IPS DF 6.9 (cell line): ENCODE measurements at regions not wholly inside any gene's neighbourhood (a gene's known extent, or its start where the extent isn't known, plus 50 kb on each side); places are given as distances from the start of the nearest gene placed in this dataset.

ENCODE experiments used
- DNase-seq: peaks from one replicate; pipeline ENCODE4 v3.0.0-alpha.2; 2013; ENCODE audit warnings: low read depth, low spot score
- H3K27ac ChIP-seq: one replicate; pipeline ENCODE4 v1.5.1; 2013; ENCODE audit warnings: low read length, control low read depth
- H3K27me3 ChIP-seq: 2 replicates; pipeline ENCODE4 v1.6.1; 2013; ENCODE audit warnings: mild to moderate bottlenecking, low read length; ENCODE audit not compliant: control insufficient read depth, insufficient read depth
- H3K36me3 ChIP-seq: 2 replicates; pipeline ENCODE4 v1.6.1; 2013; ENCODE audit warnings: low read length; ENCODE audit not compliant: control insufficient read depth, insufficient read depth
- H3K4me1 ChIP-seq: 2 replicates; pipeline ENCODE4 v1.6.1; 2013; ENCODE audit warnings: low read length; ENCODE audit not compliant: control insufficient read depth, insufficient read depth
- H3K4me3 ChIP-seq: 2 replicates; pipeline ENCODE4 v1.5.1; 2013; ENCODE audit warnings: mild to moderate bottlenecking, low read length
- H3K9me3 ChIP-seq: 2 replicates; pipeline ENCODE4 v1.6.1; 2013; ENCODE audit warnings: low read length, inconsistent platforms; ENCODE audit not compliant: control insufficient read depth, insufficient read depth
- WGBS: extraction: QIAGEN DNeasy Blood & Tissue Kit; methylation state at CpG from one replicate; pipeline ENCODE4 v1.1.7; 2013; ENCODE audit warnings: mixed read lengths, missing lambda C conversion rate; ENCODE audit not compliant: insufficient read length, insufficient coverage; 5-methylcytosine and 5-hydroxymethylcytosine counted together

DNA sequence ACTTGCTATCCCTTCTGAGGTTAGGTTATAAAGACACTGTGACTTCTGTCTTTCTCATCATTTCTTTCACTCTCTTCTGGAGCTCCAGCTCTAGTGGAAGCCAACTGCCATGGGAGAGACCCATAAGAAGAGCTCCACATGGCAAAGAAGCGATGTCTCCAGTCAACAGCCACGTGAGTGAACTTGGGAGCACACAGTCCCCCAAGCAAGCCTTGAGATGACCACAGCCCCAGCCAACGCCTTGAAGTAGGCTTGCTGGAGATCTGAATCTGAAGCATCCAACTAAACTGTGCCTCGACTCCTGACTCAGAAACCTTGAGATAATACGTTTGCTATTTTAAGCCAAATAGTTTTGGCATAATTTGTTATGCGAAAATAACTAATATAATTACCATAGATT is 181.7 kb upstream of the GDF10 start:
- no peak for DNase-seq
- Histone ChIP-seq H3K9me3 (no peaks in the 10 kb centered on the region), H3K27me3 (no peaks in the 10 kb centered on the region), H3K36me3 (no peaks in the 10 kb centered on the region), H3K4me3 (no peak overlapping the region), H3K4me1 (0 out of 2 replicates have a peak, but pooled peaks cover 2% of the 10 kb centered on the region), H3K27ac (no peak overlapping the region)
- no CpG with 5 or more reads among the region's 6 CpGs for WGBS

DNA sequence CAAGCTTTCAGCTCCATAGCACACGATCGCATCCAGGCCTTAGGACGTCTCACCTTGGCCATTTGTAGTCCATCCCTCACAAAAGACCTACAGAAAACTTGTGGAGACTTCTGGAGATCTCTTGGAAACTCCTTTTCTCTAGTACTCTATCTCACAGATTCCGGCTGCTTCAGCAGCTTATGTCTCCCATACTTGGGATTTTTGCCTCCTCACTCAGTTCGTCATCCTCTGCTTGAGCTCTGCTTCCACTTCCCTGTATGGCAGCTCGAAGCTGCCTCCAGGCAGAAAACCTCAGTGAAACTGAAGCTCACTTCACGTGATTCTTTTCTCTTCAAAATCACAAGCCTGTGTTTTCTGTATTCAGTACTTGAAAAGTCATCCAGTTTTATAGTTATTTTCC is 178.7 kb upstream of the GDF10 start:
- no peak overlapping the region for H3K4me3 ChIP-seq
- DNase-seq = no peak
- 0 out of 2 replicates have a peak, but pooled peaks cover 2% of the 10 kb centered on the region for H3K4me1 ChIP-seq
- H3K36me3 ChIP-seq = no peaks in the 10 kb centered on the region
- H3K9me3 ChIP-seq = no peaks in the 10 kb centered on the region
- no peak overlapping the region for H3K27ac ChIP-seq
- WGBS = no CpG with 5 or more reads among the region's 7 CpGs
- H3K27me3 ChIP-seq = no peaks in the 10 kb centered on the region

DNA sequence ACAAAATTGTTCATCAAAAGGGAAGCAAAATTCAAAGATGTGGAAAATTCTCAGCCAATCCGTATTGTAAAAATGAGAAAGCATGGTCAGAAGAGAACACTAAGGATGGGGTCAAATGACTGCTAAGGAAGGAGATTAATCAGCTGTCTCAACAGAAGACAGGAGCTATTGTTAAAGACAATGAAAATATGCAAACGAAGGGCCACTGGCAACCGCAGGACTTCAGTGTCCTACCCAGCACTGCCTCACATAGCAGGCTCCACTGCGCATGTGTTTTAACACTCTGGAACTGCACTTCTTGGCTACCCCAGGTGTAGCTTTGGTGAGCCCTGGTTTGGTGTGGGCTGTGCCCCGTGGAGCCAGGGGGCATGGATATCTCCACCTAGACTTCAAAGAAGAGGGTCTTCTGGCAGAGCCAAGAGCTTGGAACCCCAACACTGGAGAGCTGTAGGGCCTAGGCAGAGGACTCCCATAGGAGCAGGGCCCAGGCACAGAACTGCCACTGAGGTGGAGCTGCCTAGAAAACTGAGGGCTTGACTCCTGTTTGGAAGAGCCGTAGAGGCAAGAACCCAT is 176.2 kb upstream of the GDF10 start:
- no peak for DNase-seq
- WGBS = no CpG with 5 or more reads among the region's 6 CpGs
- Histone ChIP-seq H3K36me3 (no peaks in the 10 kb centered on the region), H3K4me1 (0 out of 2 replicates have a peak, but pooled peaks cover 2% of the 10 kb centered on the region), H3K4me3 (no peak overlapping the region), H3K9me3 (no peaks in the 10 kb centered on the region), H3K27me3 (no peaks in the 10 kb centered on the region), H3K27ac (no peak overlapping the region)

DNA sequence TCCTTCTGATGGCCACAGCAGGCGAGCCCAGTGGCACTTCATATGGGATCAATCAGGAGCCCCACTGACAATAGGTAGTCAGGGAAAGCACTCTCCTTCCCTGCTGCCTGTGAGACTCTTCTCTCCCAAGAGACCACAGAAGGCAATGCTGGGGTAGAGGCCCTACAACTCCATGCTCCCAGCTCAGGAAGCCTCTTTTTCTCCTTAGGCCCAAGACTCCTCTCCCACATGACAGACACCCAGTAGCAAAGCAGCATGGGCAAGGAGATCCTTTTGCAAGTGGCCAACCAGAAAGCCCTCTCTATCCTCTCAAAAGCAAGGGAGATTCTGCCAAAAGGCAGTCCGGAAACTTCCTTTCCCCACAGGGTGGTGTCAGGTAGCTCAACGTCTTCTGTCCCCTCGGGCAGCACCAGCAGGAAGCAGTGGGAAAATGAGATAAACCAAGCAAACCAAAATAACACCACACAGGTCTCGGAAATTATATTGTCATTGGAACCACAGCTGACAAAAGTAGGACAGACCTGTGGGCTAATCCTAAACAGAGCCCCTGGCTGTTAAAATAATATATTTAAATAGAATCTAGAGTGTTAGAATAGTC is 172.7 kb upstream of the GDF10 start:
- no peak overlapping the region for H3K27ac ChIP-seq
- H3K36me3 ChIP-seq = no peaks in the 10 kb centered on the region
- no CpG with 5 or more reads among the region's 5 CpGs for WGBS
- no peaks in the 10 kb centered on the region for H3K27me3 ChIP-seq
- H3K4me1 ChIP-seq = no peaks in the 10 kb centered on the region
- no peak overlapping the region for H3K4me3 ChIP-seq
- no peak for DNase-seq
- no peaks in the 10 kb centered on the region for H3K9me3 ChIP-seq

DNA sequence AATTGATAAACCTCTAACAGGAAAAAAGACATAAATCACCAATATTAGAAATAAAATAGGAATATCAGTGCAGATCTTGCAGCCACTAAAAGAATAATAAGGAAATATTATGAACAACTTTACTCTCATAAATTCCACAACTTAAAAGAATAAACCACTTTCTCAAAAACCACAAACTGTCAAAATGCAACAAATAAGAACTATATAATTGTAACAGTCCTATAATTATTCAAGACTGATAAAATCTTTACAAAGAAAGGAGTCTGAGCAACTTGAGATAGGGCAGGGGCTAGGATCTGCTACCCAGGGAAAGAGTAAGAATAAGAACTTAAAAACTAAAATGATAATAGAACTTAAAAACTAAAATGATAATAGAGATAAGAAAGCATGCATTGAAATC is 169.5 kb upstream of the GDF10 start:
- Histone ChIP-seq H3K4me1 (no peaks in the 10 kb centered on the region), H3K9me3 (no peaks in the 10 kb centered on the region), H3K27ac (no peak overlapping the region), H3K27me3 (no peaks in the 10 kb centered on the region), H3K4me3 (no peak overlapping the region), H3K36me3 (no peaks in the 10 kb centered on the region)
- DNase-seq = no peak

DNA sequence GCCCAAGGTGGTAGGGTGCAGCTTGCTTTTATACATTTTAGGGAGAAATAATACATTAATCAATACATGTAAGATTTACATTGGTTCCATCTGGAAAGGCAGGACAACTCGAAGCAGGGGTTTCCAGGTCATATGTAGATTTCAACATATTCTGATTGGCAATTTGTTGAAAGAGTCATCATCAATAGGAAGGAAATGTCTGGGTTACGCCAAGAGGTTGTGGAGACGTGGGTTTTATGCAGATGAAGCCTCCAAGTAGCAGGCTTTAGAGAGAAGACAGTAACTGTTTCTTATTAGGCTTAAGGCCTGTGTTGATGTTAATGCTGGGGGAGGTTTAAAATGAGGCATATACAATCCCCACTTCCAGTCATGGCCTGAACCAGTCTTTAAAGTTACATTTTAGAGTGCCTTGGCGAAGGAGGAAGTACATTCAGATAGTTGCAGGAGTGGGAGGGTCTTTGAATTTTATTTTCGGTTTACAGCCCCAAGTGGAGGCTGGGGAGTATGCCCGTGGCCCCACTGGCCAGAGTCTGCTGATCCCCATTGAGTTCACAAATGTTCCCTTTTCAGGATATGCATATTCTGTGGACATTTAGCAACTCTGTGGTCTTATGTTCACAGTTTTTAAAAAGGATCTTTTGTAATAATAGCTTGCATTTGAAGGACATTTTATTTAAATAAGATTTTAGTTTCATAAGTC is 166.0 kb upstream of the GDF10 start:
- H3K9me3 ChIP-seq = no peaks in the 10 kb centered on the region
- H3K27ac ChIP-seq = no peak overlapping the region
- no peaks in the 10 kb centered on the region for H3K4me1 ChIP-seq
- no peak overlapping the region for H3K4me3 ChIP-seq
- DNase-seq = no peak
- H3K36me3 ChIP-seq = no peaks in the 10 kb centered on the region
- H3K27me3 ChIP-seq = no peaks in the 10 kb centered on the region
- no CpG with 5 or more reads among the region's 6 CpGs for WGBS

DNA sequence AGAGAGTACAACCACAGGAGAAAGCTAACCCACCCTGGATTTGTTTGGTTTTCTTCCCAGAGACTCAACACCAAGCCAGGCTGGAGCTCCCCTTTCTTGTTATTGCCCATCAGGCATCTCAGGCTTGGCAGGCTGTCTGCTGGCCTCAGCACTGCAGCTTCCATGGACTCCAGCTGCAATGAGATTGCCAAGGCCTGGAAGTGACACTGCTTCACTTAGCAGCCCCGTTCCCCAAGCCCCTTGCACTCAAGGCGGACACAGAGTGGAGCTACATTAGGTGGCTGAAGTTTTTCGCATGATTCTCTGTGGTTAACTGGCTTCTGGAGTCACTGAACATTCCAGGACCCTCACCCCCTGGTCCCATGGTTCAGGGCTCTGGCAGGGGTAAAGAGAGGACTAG is 163.1 kb upstream of the GDF10 start:
- H3K36me3 ChIP-seq = no peaks in the 10 kb centered on the region
- H3K4me3 ChIP-seq = no peak overlapping the region
- no peak for DNase-seq
- no peaks in the 10 kb centered on the region for H3K4me1 ChIP-seq
- H3K27ac ChIP-seq = no peak overlapping the region
- H3K9me3 ChIP-seq = no peaks in the 10 kb centered on the region
- H3K27me3 ChIP-seq = no peaks in the 10 kb centered on the region
- WGBS = no CpG with 5 or more reads among the region's 3 CpGs

DNA sequence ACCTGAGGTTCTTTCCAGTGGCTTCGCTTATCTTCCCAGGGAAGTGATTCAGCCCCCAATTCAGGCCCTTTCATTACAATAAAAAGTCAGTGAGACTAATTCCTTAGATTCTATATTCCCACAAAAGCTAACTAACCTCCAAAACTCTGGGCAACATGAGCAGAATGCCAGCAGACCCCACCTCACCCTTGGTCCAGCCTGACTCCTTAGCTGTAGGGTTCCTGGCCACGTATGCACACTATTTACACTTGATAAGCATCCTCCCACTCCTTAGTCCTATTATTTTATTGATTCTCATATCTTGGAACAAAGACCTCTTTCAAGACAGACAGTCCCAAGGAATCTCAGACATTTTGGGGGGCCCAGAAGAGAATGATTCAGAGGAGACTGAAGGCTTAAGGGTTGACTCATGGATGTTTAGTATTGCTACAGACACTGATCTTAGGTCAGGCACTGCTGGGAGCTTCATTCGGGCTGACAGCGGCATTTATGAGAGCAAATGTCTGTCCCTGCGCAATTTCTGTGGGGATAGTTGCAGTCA is 162.6 kb upstream of the GDF10 start:
- H3K4me1 ChIP-seq = no peaks in the 10 kb centered on the region

DNA sequence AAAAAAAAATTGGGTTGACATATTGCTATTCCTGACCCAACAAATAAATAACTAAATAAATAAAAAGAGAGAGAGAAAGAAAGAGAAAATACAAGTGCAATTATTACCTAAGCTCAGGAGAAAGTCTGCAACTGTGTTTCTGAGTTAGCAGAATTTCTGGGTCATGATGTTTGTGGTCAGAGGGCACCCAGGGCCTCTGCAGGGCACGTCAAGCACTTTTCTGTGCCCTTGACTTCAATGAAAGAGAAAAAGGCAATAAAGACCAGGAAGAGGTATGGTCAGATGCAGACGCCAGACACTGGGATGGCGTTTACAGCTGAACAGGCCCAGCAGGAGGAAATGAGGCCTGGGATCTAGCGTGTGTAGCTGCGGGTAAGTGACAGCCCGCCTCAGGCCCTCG is 160.9 kb upstream of the GDF10 start:
- Histone ChIP-seq H3K27me3 (no peaks in the 10 kb centered on the region), H3K4me1 (no peaks in the 10 kb centered on the region), H3K4me3 (no peak overlapping the region), H3K36me3 (no peaks in the 10 kb centered on the region), H3K9me3 (no peaks in the 10 kb centered on the region), H3K27ac (no peak overlapping the region)
- no CpG with 5 or more reads among the region's 7 CpGs for WGBS
- no peak for DNase-seq

More for the DNA sequence above, 162.6 kb upstream of the GDF10 start:
- Histone ChIP-seq H3K27me3 (no peaks in the 10 kb centered on the region), H3K9me3 (no peaks in the 10 kb centered on the region), H3K4me3 (no peak overlapping the region), H3K36me3 (no peaks in the 10 kb centered on the region), H3K27ac (no peak overlapping the region)
- no peak for DNase-seq
- WGBS = no CpG with 5 or more reads among the region's 5 CpGs

DNA sequence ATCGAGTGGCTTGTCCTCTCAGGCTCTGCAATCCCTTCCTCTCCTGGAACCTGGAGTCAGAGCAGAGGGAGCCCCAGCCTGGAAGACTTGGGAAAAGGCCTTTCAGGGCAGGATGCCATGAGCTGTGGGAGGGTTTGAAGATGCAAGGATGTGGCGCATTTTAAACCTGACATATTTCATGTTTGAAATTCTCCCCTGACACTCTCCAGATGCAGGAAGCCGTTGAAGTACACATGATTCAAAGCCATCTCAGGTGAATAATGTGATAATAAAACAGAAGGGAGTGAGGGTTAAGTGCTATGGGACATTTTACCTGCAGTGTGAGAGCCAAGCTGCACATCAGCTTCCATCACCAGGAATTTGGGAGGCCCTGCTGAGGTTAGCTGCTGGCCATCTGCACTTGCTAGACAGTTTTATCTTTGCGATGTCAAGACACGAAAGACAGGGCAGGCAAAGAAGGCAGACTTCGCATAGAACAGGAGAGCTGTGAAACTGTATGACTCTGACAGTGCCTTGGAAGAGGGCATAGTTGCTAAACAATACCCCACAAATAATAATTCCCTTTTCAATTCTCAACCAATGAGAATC is 159.1 kb upstream of the GDF10 start:
- no peaks in the 10 kb centered on the region for H3K36me3 ChIP-seq
- no peaks in the 10 kb centered on the region; the same call in 1 of the 2 replicates for H3K4me1 ChIP-seq
- no peak for DNase-seq
- H3K4me3 ChIP-seq = no peak overlapping the region
- H3K27me3 ChIP-seq = no peaks in the 10 kb centered on the region
- no peaks in the 10 kb centered on the region for H3K9me3 ChIP-seq
- WGBS = no CpG with 5 or more reads among the region's 6 CpGs
- H3K27ac ChIP-seq = no peak overlapping the region
